HepG2 (cell line): ENCODE measurements at regions not wholly inside any gene's neighbourhood (a gene's known extent, or its start where the extent isn't known, plus 50 kb on each side); places are given as distances from the start of the nearest gene placed in this dataset.
A peak's percentile ranks its signal among the peaks of the same experiment; 100 is the strongest.

Experiments
- ASH2L ChIP-seq: fragments of 300-600, 200-600 bp; sonication (generic); IDR thresholded peaks from 2 replicates; pipeline ENCODE4 v1.7.0; 2017; ENCODE audit warnings: low read depth, mild to moderate bottlenecking, moderate library complexity, mixed read lengths, low read length; ENCODE audit not compliant: insufficient read length
- BCL3 ChIP-seq: sonication (generic); formaldehyde crosslinking; IDR thresholded peaks from 2 replicates; pipeline ENCODE4 v1.5.1; 2020; ENCODE audit warnings: mild to moderate bottlenecking, missing genetic modification reagents, moderate library complexity
- CBX5 ChIP-seq: sonication (generic); formaldehyde crosslinking; IDR thresholded peaks from 2 replicates; pipeline ENCODE4 v1.4.0; 2020; ENCODE audit warnings: missing genetic modification reagents, borderline replicate concordance
- FIP1L1 ChIP-seq: fragments of 200-400 bp; formaldehyde crosslinking; IDR thresholded peaks from 2 replicates; pipeline ENCODE4 v1.6.1; 2018; ENCODE audit warnings: low read depth, mild to moderate bottlenecking, low read length, moderate library complexity, borderline replicate concordance; ENCODE audit not compliant: insufficient read depth
- GATAD1 ChIP-seq: IDR thresholded peaks from 2 replicates; pipeline ENCODE4 v1.6.1; 2016; ENCODE audit warnings: missing genetic modification reagents, missing compliant biosample characterization
- HIC2 ChIP-seq: sonication (generic); formaldehyde crosslinking; IDR thresholded peaks from 2 replicates; pipeline ENCODE4 v1.9.0; 2022; ENCODE audit warnings: low read depth, missing genetic modification reagents
- KDM4B ChIP-seq: sonication (generic); formaldehyde crosslinking; IDR thresholded peaks from 2 replicates; pipeline ENCODE4 v1.4.0; 2020; ENCODE audit warnings: missing genetic modification reagents
- MTA3 ChIP-seq: sonication (generic); formaldehyde crosslinking; IDR thresholded peaks from 2 replicates; pipeline ENCODE4 v1.4.0; 2020; ENCODE audit warnings: missing genetic modification reagents
- PHF5A ChIP-seq: IDR thresholded peaks from one replicate; pipeline ENCODE4 v1.6.1; 2018; ENCODE audit warnings: low read depth, missing genetic modification reagents; ENCODE audit not compliant: unreplicated experiment
- SMYD3 ChIP-seq: sonication (generic); formaldehyde crosslinking; IDR thresholded peaks from 2 replicates; pipeline ENCODE4 v1.8.1; 2023; ENCODE audit warnings: mild to moderate bottlenecking, missing genetic modification reagents
- THYN1 ChIP-seq: sonication (generic); formaldehyde crosslinking; IDR thresholded peaks from 2 replicates; pipeline ENCODE4 v1.8.1; 2023; ENCODE audit warnings: low read depth, mild to moderate bottlenecking, moderate library complexity, missing genetic modification reagents, borderline replicate concordance
- XRCC5 ChIP-seq: fragments of 200-400 bp; formaldehyde crosslinking; optimal IDR thresholded peaks from 2 replicates; pipeline ENCODE3; 2017; ENCODE audit warnings: mild to moderate bottlenecking, low read length
- ZFP41 ChIP-seq: sonication (generic); formaldehyde crosslinking; IDR thresholded peaks from 2 replicates; pipeline ENCODE4 v1.4.0; 2020; ENCODE audit warnings: mild to moderate bottlenecking, missing genetic modification reagents, borderline replicate concordance
- ZNF329 ChIP-seq: sonication (generic); formaldehyde crosslinking; IDR thresholded peaks from 2 replicates; pipeline ENCODE4 v1.9.0; 2021; ENCODE audit warnings: low read depth, mild to moderate bottlenecking, missing genetic modification reagents
- ZNF589 ChIP-seq: sonication (generic); formaldehyde crosslinking; conservative IDR thresholded peaks from 2 replicates; pipeline ENCODE4 v1.8.0; 2022; ENCODE audit warnings: mild to moderate bottlenecking, moderate library complexity, missing genetic modification reagents
- ZNF615 ChIP-seq: sonication (generic); formaldehyde crosslinking; IDR thresholded peaks from 2 replicates; pipeline ENCODE4 v1.5.0; 2020; ENCODE audit warnings: mild to moderate bottlenecking, missing genetic modification reagents, borderline replicate concordance
- ZNF788 ChIP-seq: sonication (generic); formaldehyde crosslinking; IDR thresholded peaks from 2 replicates; pipeline ENCODE4 v1.5.0; 2020; ENCODE audit warnings: mild to moderate bottlenecking, missing genetic modification reagents, borderline replicate concordance
- ZNF800 ChIP-seq: sonication (generic); formaldehyde crosslinking; IDR thresholded peaks from 2 replicates; pipeline ENCODE4 v1.4.0; 2020; ENCODE audit warnings: missing genetic modification reagents
- ZNF839 ChIP-seq: sonication (generic); formaldehyde crosslinking; IDR thresholded peaks from 2 replicates; pipeline ENCODE4 v1.4.0; 2020; ENCODE audit warnings: missing genetic modification reagents, mild to moderate bottlenecking, borderline replicate concordance
- TF ChIP-seq, protein P1 (sequence below): IDR thresholded peaks from 2 replicates; pipeline ENCODE4 v1.6.1; 2016; ENCODE audit warnings: low read depth, borderline replicate concordance
- TF ChIP-seq, protein P2 (sequence below): sonication (generic); formaldehyde crosslinking; IDR thresholded peaks from 2 replicates; pipeline ENCODE4 v1.5.0; 2020; ENCODE audit warnings: missing genetic modification reagents
- TF ChIP-seq, protein P3 (sequence below): sonication (generic); formaldehyde crosslinking; IDR thresholded peaks from 2 replicates; pipeline ENCODE4 v1.5.1; 2020; ENCODE audit warnings: mild to moderate bottlenecking, missing genetic modification reagents, borderline replicate concordance

GRCh38 chr6:149176971-149177667 lies 140.4 kb upstream of the TAB2 start (continued):
- TF ChIP-seq BCL3 (CRISPR knock-in tag) (no peak), ZNF329 (CRISPR knock-in tag) (no peak), MTA3 (no peak), PHF5A (CRISPR knock-in tag) (no peak), XRCC5 (no peak), ZNF788 (no peak), HIC2 (CRISPR knock-in tag) (no peak), ZNF839 (CRISPR knock-in tag) (no peak), ASH2L (peak; percentile 32), GATAD1 (peak; percentile 36; the same call in 1 of the 2 replicates), ZNF800 (CRISPR knock-in tag) (no peak; the same call in 1 of the 2 replicates), ZFP41 (CRISPR knock-in tag) (no peak), ZNF615 (CRISPR knock-in tag) (no peak), THYN1 (CRISPR knock-in tag) (no peak), ZNF589 (CRISPR knock-in tag) (peak; percentile 78; the same call in 1 of the 2 replicates), CBX5 (CRISPR knock-in tag) (no peak), FIP1L1 (no peak), SMYD3 (CRISPR knock-in tag) (no peak), KDM4B (CRISPR knock-in tag) (no peak)
- TF ChIP-seq, protein P1, sequence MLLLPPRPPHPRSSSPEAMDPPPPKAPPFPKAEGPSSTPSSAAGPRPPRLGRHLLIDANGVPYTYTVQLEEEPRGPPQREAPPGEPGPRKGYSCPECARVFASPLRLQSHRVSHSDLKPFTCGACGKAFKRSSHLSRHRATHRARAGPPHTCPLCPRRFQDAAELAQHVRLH (CRISPR knock-in tag), result no peak
- TF ChIP-seq, protein P2, sequence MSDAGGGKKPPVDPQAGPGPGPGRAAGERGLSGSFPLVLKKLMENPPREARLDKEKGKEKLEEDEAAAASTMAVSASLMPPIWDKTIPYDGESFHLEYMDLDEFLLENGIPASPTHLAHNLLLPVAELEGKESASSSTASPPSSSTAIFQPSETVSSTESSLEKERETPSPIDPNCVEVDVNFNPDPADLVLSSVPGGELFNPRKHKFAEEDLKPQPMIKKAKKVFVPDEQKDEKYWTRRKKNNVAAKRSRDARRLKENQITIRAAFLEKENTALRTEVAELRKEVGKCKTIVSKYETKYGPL (CRISPR knock-in tag), result no peak
- TF ChIP-seq, protein P3, sequence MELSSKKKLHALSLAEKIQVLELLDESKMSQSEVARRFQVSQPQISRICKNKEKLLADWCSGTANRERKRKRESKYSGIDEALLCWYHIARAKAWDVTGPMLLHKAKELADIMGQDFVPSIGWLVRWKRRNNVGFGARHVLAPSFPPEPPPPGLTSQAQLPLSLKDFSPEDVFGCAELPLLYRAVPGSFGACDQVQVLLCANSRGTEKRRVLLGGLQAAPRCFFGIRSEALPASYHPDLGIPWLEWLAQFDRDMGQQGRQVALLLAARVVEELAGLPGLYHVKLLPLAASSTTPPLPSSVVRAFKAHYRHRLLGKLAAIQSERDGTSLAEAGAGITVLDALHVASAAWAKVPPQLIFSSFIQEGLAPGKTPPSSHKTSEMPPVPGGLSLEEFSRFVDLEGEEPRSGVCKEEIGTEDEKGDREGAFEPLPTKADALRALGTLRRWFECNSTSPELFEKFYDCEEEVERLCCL (CRISPR knock-in tag), result no peak
